ENCODE measurements at regions not wholly inside any gene's neighbourhood (a gene's known extent, or its start where the extent isn't known, plus 50 kb on each side); places are given as distances from the start of the nearest gene placed in this dataset.
"Not testable (repeated sequence)": the region's sequence is repeated elsewhere in the genome, so short reads cannot be mapped to it uniquely, and the experiment has no call there.

GRCh38 chr13:89066868-89067466 lies 1395.8 kb downstream of the SLITRK5 start:
- no peaks in the 10 kb centered on the region for H3K36me3 ChIP-seq (ENCODE audit: control insufficient read depth, insufficient read depth, low read length)
- H3K27ac Mint-ChIP-seq, result no peak overlapping the region
- peak; percentile 95 for TF ChIP-seq CTCF (IDR thresholded peaks at IDR 0.05)
- intact Hi-C loops (cut with micrococcal nuclease), result loop anchor here (2.0 to 10.0 kb wide), 2 partner anchors 1062 to 1392 kb away; partner anchors contain the start of gene SLITRK5
- no peaks in the 10 kb centered on the region for H3K36me3 Mint-ChIP-seq
- H3K9me3 ChIP-seq (ENCODE audit: control insufficient read depth, insufficient read depth, low read length), result no peaks in the 10 kb centered on the region
- H3K27me3 Mint-ChIP-seq (ENCODE audit: low read depth in 2 of 2), result no peaks in the 10 kb centered on the region
- H3K27me3 ChIP-seq (ENCODE audit: control insufficient read depth, insufficient read depth, low read length), result no peaks in the 10 kb centered on the region
- DNase-seq, result peak in 1 of 2 donors; percentile 44
- WGBS (ENCODE audit: insufficient coverage), result 55% methylated on average over 9 of the region's 9 CpGs
- H3K4me3 ChIP-seq (ENCODE audit: low read length), result no peak overlapping the region
- no peaks in the 10 kb centered on the region for H3K9me3 Mint-ChIP-seq
- no peaks in the 10 kb centered on the region for H3K4me1 ChIP-seq (ENCODE audit: control insufficient read depth, insufficient read depth, low read length)
- H3K4me3 Mint-ChIP-seq, result no peak overlapping the region
- ATAC-seq, result peak; percentile 77 to 96 (median 89)
- peaks cover 5% of the 10 kb centered on the region in 2 donors for H3K4me1 Mint-ChIP-seq
- no peak overlapping the region for H3K27ac ChIP-seq (ENCODE audit: low read length)

DNA sequence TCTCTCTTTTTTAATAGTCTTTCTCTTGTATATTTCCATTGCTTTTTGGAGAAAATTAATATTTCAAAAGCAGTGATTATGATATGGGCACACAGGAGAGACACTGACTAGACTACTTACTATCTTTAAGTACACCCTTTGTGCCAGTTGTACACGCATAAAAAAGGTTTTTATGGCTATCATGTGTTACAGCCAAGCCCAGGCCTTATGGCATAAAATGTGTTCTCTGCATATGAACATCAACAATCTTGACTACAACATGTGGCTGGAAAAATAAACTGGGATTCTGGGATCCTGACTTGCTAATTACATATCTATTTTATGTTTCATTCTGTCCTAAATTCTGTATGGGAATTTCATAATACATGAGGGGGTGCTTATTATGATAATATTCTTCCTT lies 1401.8 kb downstream of the SLITRK5 start:
- Mint-ChIP-seq H3K27me3 (ENCODE audit: low read depth in 2 of 2) (peaks cover 0 to 12% of the 10 kb centered on the region in 2 donors), H3K4me3 (no peak overlapping the region), H3K4me1 (no peaks in the 10 kb centered on the region), H3K27ac (no peak overlapping the region), H3K36me3 (no peaks in the 10 kb centered on the region), H3K9me3 (no peaks in the 10 kb centered on the region)
- H3K27me3 ChIP-seq (ENCODE audit: control insufficient read depth, insufficient read depth, low read length), result no peaks in the 10 kb centered on the region
- H3K4me1 ChIP-seq (ENCODE audit: control insufficient read depth, insufficient read depth, low read length), result no peaks in the 10 kb centered on the region
- TF ChIP-seq CTCF (IDR thresholded peaks at IDR 0.05), result no peak
- ATAC-seq (no peak), DNase-seq (no peak)
- H3K27ac ChIP-seq (ENCODE audit: low read length), result no peak overlapping the region
- intact Hi-C loops (cut with micrococcal nuclease), result loop anchor here (5.0 kb wide), 1 partner anchor 1481 kb away; no protein-coding TSS in a partner anchor
- H3K9me3 ChIP-seq (ENCODE audit: control insufficient read depth, insufficient read depth, low read length), result no peaks in the 10 kb centered on the region
- WGBS (ENCODE audit: insufficient coverage), result 100% methylated on average over 1 of the region's 1 CpG
- H3K36me3 ChIP-seq (ENCODE audit: control insufficient read depth, insufficient read depth, low read length), result no peaks in the 10 kb centered on the region
- no peak overlapping the region for H3K4me3 ChIP-seq (ENCODE audit: low read length)

- 94% methylated on average over 2 of the region's 2 CpGs for WGBS (ENCODE audit: insufficient coverage)
- no peak overlapping the region for H3K27ac ChIP-seq (ENCODE audit: low read length)
- H3K36me3 ChIP-seq (ENCODE audit: control insufficient read depth, insufficient read depth, low read length), result no peaks in the 10 kb centered on the region
- DNase-seq (no peak), ATAC-seq (no peak)
- intact Hi-C loops (cut with micrococcal nuclease), result no loop called here
- Mint-ChIP-seq H3K27me3 (ENCODE audit: low read depth in 2 of 2) (peaks cover 4 to 14% of the 10 kb centered on the region in 2 donors), H3K27ac (no peak overlapping the region), H3K9me3 (peaks cover 2 to 5% of the 10 kb centered on the region in 2 donors), H3K4me1 (no peaks in the 10 kb centered on the region), H3K4me3 (no peak overlapping the region), H3K36me3 (no peaks in the 10 kb centered on the region)
- H3K9me3 ChIP-seq (ENCODE audit: control insufficient read depth, insufficient read depth, low read length), result no peaks in the 10 kb centered on the region
- no peak overlapping the region for H3K4me3 ChIP-seq (ENCODE audit: low read length)
- H3K27me3 ChIP-seq (ENCODE audit: control insufficient read depth, insufficient read depth, low read length), result no peaks in the 10 kb centered on the region
- TF ChIP-seq CTCF (IDR thresholded peaks at IDR 0.05), result no peak
- H3K4me1 ChIP-seq (ENCODE audit: control insufficient read depth, insufficient read depth, low read length), result no peaks in the 10 kb centered on the region
These were observed 1405.5 kb downstream of the SLITRK5 start for GRCh38 chr13:89076622-89077021.

DNA sequence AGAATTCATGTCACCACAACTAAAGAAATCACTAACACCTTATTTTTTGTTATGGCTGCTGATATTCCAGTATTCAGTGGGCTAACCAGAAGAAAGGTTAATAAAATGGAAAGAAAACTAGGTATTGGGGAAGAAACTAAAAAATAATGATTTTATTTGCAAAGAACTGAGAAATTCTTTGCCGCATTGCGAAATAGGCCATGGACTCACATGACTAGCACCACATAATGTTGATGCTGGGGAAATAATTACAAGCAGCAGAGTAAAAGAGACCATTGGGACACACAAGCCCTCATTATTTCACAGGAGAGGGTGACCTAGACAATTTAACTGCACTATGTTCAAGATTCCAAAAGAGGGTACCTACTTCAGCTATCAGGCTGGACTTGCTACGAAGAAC lies 1411.5 kb downstream of the SLITRK5 start:
- 87% methylated on average over 3 of the region's 3 CpGs for WGBS (ENCODE audit: insufficient coverage)
- H3K27ac ChIP-seq (ENCODE audit: low read length), result no peak overlapping the region
- H3K27me3 Mint-ChIP-seq (ENCODE audit: low read depth in 2 of 2), result peaks cover 4 to 6% of the 10 kb centered on the region in 2 donors
- intact Hi-C loops (cut with micrococcal nuclease), result no loop called here
- DNase-seq (no peak), ATAC-seq (no peak)
- H3K36me3 Mint-ChIP-seq, result no peaks in the 10 kb centered on the region
- H3K4me3 Mint-ChIP-seq, result no peak overlapping the region
- TF ChIP-seq CTCF (IDR thresholded peaks at IDR 0.05), result no peak
- no peak overlapping the region for H3K27ac Mint-ChIP-seq
- H3K4me1 ChIP-seq (ENCODE audit: control insufficient read depth, insufficient read depth, low read length), result no peaks in the 10 kb centered on the region
- no peaks in the 10 kb centered on the region for H3K27me3 ChIP-seq (ENCODE audit: control insufficient read depth, insufficient read depth, low read length)
- peaks cover 8 to 9% of the 10 kb centered on the region in 2 donors for H3K9me3 Mint-ChIP-seq
- H3K9me3 ChIP-seq (ENCODE audit: control insufficient read depth, insufficient read depth, low read length), result no peaks in the 10 kb centered on the region
- no peaks in the 10 kb centered on the region for H3K4me1 Mint-ChIP-seq
- H3K36me3 ChIP-seq (ENCODE audit: control insufficient read depth, insufficient read depth, low read length), result no peaks in the 10 kb centered on the region
- H3K4me3 ChIP-seq (ENCODE audit: low read length), result no peak overlapping the region

DNA sequence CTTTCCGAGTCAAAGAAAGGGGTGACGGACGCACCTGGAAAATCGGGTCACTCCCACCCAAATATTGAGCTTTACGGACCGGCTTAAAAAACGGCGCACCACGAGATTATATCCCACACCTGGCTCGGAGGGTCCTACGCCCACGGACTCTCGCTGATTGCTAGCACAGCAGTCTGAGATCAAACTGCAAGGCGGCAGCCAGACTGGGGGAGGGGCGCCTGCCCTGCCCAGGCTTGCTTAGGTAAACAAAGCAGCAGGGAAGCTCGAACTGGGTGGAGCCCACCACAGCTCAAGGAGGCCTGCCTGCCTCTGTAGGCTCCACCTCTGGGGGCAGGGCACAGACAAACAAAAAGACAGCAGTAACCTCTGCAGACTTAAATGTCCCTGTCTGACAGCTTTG lies 1416.9 kb downstream of the SLITRK5 start:
- H3K4me1 ChIP-seq (ENCODE audit: control insufficient read depth, insufficient read depth, low read length); H3K36me3 Mint-ChIP-seq; H3K27ac Mint-ChIP-seq; H3K36me3 ChIP-seq (ENCODE audit: control insufficient read depth, insufficient read depth, low read length); H3K4me1 Mint-ChIP-seq; H3K27ac ChIP-seq (ENCODE audit: low read length); H3K27me3 Mint-ChIP-seq (ENCODE audit: low read depth in 2 of 2); intact Hi-C loops (cut with micrococcal nuclease); H3K4me3 Mint-ChIP-seq; H3K9me3 Mint-ChIP-seq; H3K27me3 ChIP-seq (ENCODE audit: control insufficient read depth, insufficient read depth, low read length); DNase-seq; H3K4me3 ChIP-seq (ENCODE audit: low read length); ATAC-seq; H3K9me3 ChIP-seq (ENCODE audit: control insufficient read depth, insufficient read depth, low read length): not testable (repeated sequence)
- WGBS (ENCODE audit: insufficient coverage), result 97% methylated on average over 10 of the region's 16 CpGs
